ENCODE measurements at regions not wholly inside any gene's neighbourhood (a gene's known extent, or its start where the extent isn't known, plus 50 kb on each side); places are given as distances from the start of the nearest gene placed in this dataset.

DNA sequence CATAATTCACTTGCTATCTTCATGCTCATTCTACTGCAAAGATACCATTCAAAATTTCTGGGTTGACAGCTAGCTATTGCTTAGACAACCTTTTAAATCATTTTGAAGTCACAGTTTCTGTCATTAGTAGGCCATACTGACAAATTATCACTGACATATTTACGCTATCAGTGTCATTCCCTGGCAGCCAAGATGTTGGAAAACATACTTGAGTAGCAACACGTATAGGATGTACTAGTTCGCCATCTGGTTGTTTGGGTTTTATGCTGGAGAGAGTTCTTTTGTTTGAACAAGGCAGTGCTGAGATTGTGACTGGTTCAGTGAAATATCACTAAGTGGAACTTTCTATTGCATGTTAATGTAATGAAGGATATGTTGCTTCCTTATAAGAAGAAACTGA lies 621.9 kb downstream of the DTWD2 start:
- DNase-seq: no peak
- Histone ChIP-seq H3K27ac (no peak overlapping the region), H3K4me3 (no peak overlapping the region), H3K4me1 (no peaks in the 10 kb centered on the region), H3K36me3 (no peaks in the 10 kb centered on the region), H3K27me3 (replicated peaks in 1 of 7) (no peaks in the 10 kb centered on the region), H3K9me3 (peaks cover 0 to 6% (median 0%) of the 10 kb centered on the region in 8 donors)
- WGBS, 5 donors: 86 to 89% (median 87%) methylated on average over 3 of the region's 3 CpGs
- intact Hi-C loops (cut with DNase I; ENCODE audit: low total_unique reads): no loop called here
- TF ChIP-seq POLR2A (IDR thresholded peaks at IDR 0.05) (no peak), POLR2AphosphoS5 (IDR thresholded peaks at IDR 0.05) (no peak)
- TF ChIP-seq, protein P1, sequence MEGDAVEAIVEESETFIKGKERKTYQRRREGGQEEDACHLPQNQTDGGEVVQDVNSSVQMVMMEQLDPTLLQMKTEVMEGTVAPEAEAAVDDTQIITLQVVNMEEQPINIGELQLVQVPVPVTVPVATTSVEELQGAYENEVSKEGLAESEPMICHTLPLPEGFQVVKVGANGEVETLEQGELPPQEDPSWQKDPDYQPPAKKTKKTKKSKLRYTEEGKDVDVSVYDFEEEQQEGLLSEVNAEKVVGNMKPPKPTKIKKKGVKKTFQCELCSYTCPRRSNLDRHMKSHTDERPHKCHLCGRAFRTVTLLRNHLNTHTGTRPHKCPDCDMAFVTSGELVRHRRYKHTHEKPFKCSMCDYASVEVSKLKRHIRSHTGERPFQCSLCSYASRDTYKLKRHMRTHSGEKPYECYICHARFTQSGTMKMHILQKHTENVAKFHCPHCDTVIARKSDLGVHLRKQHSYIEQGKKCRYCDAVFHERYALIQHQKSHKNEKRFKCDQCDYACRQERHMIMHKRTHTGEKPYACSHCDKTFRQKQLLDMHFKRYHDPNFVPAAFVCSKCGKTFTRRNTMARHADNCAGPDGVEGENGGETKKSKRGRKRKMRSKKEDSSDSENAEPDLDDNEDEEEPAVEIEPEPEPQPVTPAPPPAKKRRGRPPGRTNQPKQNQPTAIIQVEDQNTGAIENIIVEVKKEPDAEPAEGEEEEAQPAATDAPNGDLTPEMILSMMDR (IDR thresholded peaks at IDR 0.05 in 8 of 11, conservative IDR thresholded peaks at IDR 0.05 in 3 of 11): no peak

DNA sequence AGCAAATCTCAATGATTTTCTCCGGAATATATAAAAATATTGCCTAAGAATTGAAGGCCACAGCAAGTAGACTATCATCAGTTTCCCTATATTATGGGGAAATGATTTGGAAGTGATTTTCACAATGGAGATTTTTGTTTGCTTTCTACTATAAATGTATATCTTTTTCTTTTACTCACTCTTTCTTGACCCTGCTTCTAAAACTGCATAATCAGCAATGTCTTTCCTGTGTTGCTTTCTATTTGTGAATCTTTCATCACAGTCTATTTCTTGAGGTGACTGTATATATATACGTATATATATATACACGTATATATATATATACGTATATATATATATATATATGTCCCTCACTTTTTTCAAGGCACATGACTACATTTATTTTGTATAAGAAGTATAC lies 622.6 kb downstream of the DTWD2 start:
- intact Hi-C loops (cut with DNase I; ENCODE audit: low total_unique reads): no loop called here
- no peak for DNase-seq
- no peak for TF ChIP-seq POLR2AphosphoS5 (IDR thresholded peaks at IDR 0.05)
- TF ChIP-seq POLR2A (IDR thresholded peaks at IDR 0.05): no peak
- TF ChIP-seq, protein P1 (IDR thresholded peaks at IDR 0.05 in 8 of 11, conservative IDR thresholded peaks at IDR 0.05 in 3 of 11): no peak
- Histone ChIP-seq H3K9me3 (peaks cover 0 to 10% (median 0%) of the 10 kb centered on the region in 8 donors), H3K4me1 (no peaks in the 10 kb centered on the region), H3K27ac (no peak overlapping the region), H3K4me3 (no peak overlapping the region), H3K27me3 (replicated peaks in 1 of 7) (no peaks in the 10 kb centered on the region), H3K36me3 (no peaks in the 10 kb centered on the region)
- 77 to 87% (median 82%) methylated on average over 4 of the region's 4 CpGs for WGBS, 5 donors

DNA sequence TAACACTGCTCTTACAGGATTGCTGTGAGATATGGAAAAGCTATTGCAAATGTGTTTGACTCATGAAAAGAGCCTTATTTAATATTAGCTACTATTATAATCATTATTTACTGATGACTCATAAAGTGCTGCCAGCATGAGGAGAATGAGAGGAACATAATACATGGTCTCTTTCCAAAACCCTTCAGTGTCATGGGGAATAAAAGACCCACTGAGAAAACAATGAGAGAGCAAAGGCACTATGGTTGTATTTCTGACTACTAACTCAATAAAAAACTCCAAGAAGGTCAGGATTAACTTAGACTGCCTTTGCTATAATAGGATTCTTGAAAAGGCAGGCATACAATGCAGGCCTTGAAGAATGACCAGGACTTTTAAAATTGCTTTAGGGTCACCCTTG lies 633.5 kb downstream of the DTWD2 start:
- TF ChIP-seq POLR2A (IDR thresholded peaks at IDR 0.05) (no peak), POLR2AphosphoS5 (IDR thresholded peaks at IDR 0.05) (no peak)
- TF ChIP-seq, protein P1 (IDR thresholded peaks at IDR 0.05 in 8 of 11, conservative IDR thresholded peaks at IDR 0.05 in 3 of 11): no peak
- Histone ChIP-seq H3K9me3 (peaks cover 0 to 5% (median 0%) of the 10 kb centered on the region in 8 donors), H3K4me1 (no peaks in the 10 kb centered on the region), H3K27me3 (replicated peaks in 1 of 7) (no peaks in the 10 kb centered on the region), H3K36me3 (no peaks in the 10 kb centered on the region), H3K4me3 (no peak overlapping the region), H3K27ac (no peak overlapping the region)
- DNase-seq: no peak
- intact Hi-C loops (cut with DNase I; ENCODE audit: low total_unique reads): no loop called here

DNA sequence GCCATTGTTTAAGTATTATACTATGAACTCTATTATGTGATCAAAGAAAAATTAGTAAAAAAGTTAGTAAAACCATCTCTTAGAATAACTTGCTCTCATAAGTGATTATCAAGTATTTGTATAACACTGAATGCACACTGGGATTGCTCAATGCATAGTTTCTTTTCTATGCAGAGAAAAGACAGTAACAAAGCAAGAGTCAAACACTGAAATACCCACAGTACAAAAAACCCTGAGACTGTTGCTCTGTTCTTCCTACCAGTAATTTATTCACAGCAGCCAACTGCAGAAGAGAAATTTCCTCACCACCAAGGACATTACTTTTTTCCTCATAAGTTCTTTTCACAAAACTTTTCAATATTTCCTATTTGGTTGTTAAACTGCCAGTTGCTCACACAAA lies 634.4 kb downstream of the DTWD2 start:
- Histone ChIP-seq H3K27ac (no peak overlapping the region), H3K27me3 (replicated peaks in 1 of 7) (no peaks in the 10 kb centered on the region), H3K4me1 (no peaks in the 10 kb centered on the region), H3K4me3 (no peak overlapping the region), H3K36me3 (no peaks in the 10 kb centered on the region), H3K9me3 (peaks cover 0 to 5% (median 0%) of the 10 kb centered on the region in 8 donors)
- intact Hi-C loops (cut with DNase I; ENCODE audit: low total_unique reads): no loop called here
- no peak for TF ChIP-seq POLR2AphosphoS5 (IDR thresholded peaks at IDR 0.05)
- TF ChIP-seq POLR2A (IDR thresholded peaks at IDR 0.05): no peak
- TF ChIP-seq, protein P1 (IDR thresholded peaks at IDR 0.05 in 8 of 11, conservative IDR thresholded peaks at IDR 0.05 in 3 of 11): no peak
- no peak for DNase-seq

All from spleen (tissue), 11 donors.